ENCODE measurements at regions not wholly inside any gene's neighbourhood (a gene's known extent, or its start where the extent isn't known, plus 50 kb on each side); places are given as distances from the start of the nearest gene placed in this dataset.

DNA sequence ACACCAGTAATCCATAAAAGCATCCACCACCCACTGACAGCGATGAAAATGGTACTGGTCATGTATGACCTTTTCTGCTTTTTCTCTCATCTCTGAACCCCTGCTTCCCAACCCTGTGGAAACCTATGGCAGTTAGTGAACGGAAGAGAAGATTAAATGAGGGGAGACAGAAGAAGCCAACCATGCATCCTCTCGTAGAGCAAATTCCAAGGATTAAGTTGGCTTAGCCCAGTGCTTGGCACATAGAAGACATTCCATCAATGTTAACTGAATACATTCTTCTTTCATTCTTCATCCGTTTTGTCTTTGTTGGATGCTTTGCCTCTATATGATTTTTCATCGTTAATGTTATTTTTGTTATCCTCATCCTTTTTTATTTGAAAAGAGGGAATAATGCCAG lies 339.7 kb upstream of the FLRT2 start:
- TF ChIP-seq, protein P1, sequence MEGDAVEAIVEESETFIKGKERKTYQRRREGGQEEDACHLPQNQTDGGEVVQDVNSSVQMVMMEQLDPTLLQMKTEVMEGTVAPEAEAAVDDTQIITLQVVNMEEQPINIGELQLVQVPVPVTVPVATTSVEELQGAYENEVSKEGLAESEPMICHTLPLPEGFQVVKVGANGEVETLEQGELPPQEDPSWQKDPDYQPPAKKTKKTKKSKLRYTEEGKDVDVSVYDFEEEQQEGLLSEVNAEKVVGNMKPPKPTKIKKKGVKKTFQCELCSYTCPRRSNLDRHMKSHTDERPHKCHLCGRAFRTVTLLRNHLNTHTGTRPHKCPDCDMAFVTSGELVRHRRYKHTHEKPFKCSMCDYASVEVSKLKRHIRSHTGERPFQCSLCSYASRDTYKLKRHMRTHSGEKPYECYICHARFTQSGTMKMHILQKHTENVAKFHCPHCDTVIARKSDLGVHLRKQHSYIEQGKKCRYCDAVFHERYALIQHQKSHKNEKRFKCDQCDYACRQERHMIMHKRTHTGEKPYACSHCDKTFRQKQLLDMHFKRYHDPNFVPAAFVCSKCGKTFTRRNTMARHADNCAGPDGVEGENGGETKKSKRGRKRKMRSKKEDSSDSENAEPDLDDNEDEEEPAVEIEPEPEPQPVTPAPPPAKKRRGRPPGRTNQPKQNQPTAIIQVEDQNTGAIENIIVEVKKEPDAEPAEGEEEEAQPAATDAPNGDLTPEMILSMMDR (IDR thresholded peaks at IDR 0.05): no peak
- no peak for TF ChIP-seq POLR2AphosphoS5 (IDR thresholded peaks at IDR 0.05; ENCODE audit: low read depth, low read length)
